ENCODE measurements at regions not wholly inside any gene's neighbourhood (a gene's known extent, or its start where the extent isn't known, plus 50 kb on each side); places are given as distances from the start of the nearest gene placed in this dataset.

DNA sequence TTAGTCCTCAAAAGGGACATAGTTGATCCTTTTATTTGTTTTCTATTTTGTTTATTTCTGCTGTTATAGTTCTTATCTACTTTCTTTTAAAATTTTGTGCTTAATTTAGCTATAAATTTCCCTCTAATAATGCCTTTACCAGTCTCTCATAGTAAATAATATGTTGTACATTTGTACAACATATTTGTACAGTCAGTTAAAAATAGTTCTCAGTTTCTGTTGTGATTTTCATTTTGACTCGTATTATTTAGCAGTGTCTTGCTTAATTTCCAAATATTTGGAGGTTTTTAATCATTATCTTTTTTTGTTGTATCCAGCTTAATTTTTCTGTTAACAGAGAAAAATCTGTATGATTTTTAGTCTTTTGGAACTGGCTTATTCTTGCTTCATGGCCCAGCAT is 443.6 kb upstream of the TRIB2 start:
- TF ChIP-seq EZH2 (IDR thresholded peaks at IDR 0.05) = no peak
- TF ChIP-seq, protein P1, sequence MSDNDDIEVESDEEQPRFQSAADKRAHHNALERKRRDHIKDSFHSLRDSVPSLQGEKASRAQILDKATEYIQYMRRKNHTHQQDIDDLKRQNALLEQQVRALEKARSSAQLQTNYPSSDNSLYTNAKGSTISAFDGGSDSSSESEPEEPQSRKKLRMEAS (IDR thresholded peaks at IDR 0.05) = no peak
- TF ChIP-seq, protein P2, sequence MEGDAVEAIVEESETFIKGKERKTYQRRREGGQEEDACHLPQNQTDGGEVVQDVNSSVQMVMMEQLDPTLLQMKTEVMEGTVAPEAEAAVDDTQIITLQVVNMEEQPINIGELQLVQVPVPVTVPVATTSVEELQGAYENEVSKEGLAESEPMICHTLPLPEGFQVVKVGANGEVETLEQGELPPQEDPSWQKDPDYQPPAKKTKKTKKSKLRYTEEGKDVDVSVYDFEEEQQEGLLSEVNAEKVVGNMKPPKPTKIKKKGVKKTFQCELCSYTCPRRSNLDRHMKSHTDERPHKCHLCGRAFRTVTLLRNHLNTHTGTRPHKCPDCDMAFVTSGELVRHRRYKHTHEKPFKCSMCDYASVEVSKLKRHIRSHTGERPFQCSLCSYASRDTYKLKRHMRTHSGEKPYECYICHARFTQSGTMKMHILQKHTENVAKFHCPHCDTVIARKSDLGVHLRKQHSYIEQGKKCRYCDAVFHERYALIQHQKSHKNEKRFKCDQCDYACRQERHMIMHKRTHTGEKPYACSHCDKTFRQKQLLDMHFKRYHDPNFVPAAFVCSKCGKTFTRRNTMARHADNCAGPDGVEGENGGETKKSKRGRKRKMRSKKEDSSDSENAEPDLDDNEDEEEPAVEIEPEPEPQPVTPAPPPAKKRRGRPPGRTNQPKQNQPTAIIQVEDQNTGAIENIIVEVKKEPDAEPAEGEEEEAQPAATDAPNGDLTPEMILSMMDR (IDR thresholded peaks at IDR 0.05 in 2 of 3, conservative IDR thresholded peaks at IDR 0.05 in 1 of 3; ENCODE audit: borderline replicate concordance in 1 of 3, insufficient read depth in 1 of 3, low read depth in 2 of 3, low read length in 2 of 3) = no peak
- no peak for TF ChIP-seq TCF7L2 (IDR thresholded peaks at IDR 0.05; ENCODE audit: borderline replicate concordance, extremely low read depth, insufficient read depth, insufficient read length)
- TF ChIP-seq, protein P3, sequence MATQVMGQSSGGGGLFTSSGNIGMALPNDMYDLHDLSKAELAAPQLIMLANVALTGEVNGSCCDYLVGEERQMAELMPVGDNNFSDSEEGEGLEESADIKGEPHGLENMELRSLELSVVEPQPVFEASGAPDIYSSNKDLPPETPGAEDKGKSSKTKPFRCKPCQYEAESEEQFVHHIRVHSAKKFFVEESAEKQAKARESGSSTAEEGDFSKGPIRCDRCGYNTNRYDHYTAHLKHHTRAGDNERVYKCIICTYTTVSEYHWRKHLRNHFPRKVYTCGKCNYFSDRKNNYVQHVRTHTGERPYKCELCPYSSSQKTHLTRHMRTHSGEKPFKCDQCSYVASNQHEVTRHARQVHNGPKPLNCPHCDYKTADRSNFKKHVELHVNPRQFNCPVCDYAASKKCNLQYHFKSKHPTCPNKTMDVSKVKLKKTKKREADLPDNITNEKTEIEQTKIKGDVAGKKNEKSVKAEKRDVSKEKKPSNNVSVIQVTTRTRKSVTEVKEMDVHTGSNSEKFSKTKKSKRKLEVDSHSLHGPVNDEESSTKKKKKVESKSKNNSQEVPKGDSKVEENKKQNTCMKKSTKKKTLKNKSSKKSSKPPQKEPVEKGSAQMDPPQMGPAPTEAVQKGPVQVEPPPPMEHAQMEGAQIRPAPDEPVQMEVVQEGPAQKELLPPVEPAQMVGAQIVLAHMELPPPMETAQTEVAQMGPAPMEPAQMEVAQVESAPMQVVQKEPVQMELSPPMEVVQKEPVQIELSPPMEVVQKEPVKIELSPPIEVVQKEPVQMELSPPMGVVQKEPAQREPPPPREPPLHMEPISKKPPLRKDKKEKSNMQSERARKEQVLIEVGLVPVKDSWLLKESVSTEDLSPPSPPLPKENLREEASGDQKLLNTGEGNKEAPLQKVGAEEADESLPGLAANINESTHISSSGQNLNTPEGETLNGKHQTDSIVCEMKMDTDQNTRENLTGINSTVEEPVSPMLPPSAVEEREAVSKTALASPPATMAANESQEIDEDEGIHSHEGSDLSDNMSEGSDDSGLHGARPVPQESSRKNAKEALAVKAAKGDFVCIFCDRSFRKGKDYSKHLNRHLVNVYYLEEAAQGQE (IDR thresholded peaks at IDR 0.05; ENCODE audit: low read depth) = no peak
- TF ChIP-seq POLR2A (IDR thresholded peaks at IDR 0.05; ENCODE audit: borderline replicate concordance, extremely low read depth, insufficient read depth, insufficient read length) = no peak
